HepG2 (cell line): ENCODE measurements at regions not wholly inside any gene's neighbourhood (a gene's known extent, or its start where the extent isn't known, plus 50 kb on each side); places are given as distances from the start of the nearest gene placed in this dataset.
A peak's percentile ranks its signal among the peaks of the same experiment; 100 is the strongest.

ENCODE experiments used
- ATF3 ChIP-seq: sonication (generic); formaldehyde crosslinking; IDR thresholded peaks from 2 replicates; pipeline ENCODE4 v1.4.0; 2020; ENCODE audit warnings: missing genetic modification reagents
- CREBL2 ChIP-seq: sonication (generic); formaldehyde crosslinking; IDR thresholded peaks from 2 replicates; pipeline ENCODE4 v1.8.1; 2023; ENCODE audit warnings: missing genetic modification reagents, mild to moderate bottlenecking, borderline replicate concordance
- ETV6 ChIP-seq: sonication (generic); formaldehyde crosslinking; conservative IDR thresholded peaks from 2 replicates; pipeline ENCODE4 v1.4.0; 2020; ENCODE audit warnings: missing genetic modification reagents
- FIP1L1 ChIP-seq: fragments of 200-400 bp; formaldehyde crosslinking; IDR thresholded peaks from 2 replicates; pipeline ENCODE4 v1.6.1; 2018; ENCODE audit warnings: low read depth, mild to moderate bottlenecking, low read length, moderate library complexity, borderline replicate concordance; ENCODE audit not compliant: insufficient read depth
- FOXP4 ChIP-seq: sonication (generic); formaldehyde crosslinking; IDR thresholded peaks from 2 replicates; pipeline ENCODE4 v1.4.0; 2020; ENCODE audit warnings: missing genetic modification reagents
- HNF1A ChIP-seq, 2 experiments: sonication (generic) in 1 of 2; formaldehyde crosslinking in 1 of 2; IDR thresholded peaks; 2 replicates each; pipeline versions ENCODE4 v1.4.0 to v1.6.1; 2016 to 2020; ENCODE audit warnings: borderline replicate concordance in 1 of 2, low read depth in 1 of 2, mild to moderate bottlenecking in 1 of 2, missing genetic modification reagents in 1 of 2
- KDM5B ChIP-seq: sonication (generic); formaldehyde crosslinking; IDR thresholded peaks from 2 replicates; pipeline ENCODE4 v1.4.0; 2020; ENCODE audit warnings: missing genetic modification reagents, mild to moderate bottlenecking, borderline replicate concordance
- PCBP2 ChIP-seq: fragments of 200-400 bp; formaldehyde crosslinking; optimal IDR thresholded peaks from 2 replicates; pipeline ENCODE3; 2018; ENCODE audit warnings: low read length, low read depth; ENCODE audit not compliant: poor library complexity, severe bottlenecking
- REST ChIP-seq, 2 experiments: IDR thresholded peaks; 2 replicates each; pipeline ENCODE4 v1.6.1; 2011 to 2012; ENCODE audit warnings: low read length in 2 of 2, borderline replicate concordance in 1 of 2, low read depth in 1 of 2, mild to moderate bottlenecking in 1 of 2, moderate library complexity in 1 of 2
- RFX1 ChIP-seq: fragments of 450-650 bp; IDR thresholded peaks from 2 replicates; pipeline ENCODE4 v1.6.1; 2017
- RFX3 ChIP-seq: IDR thresholded peaks from 2 replicates; pipeline ENCODE4 v1.6.1; 2016; ENCODE audit warnings: missing biosample characterization, missing genetic modification reagents
- RFXAP ChIP-seq: sonication (generic); formaldehyde crosslinking; IDR thresholded peaks from 2 replicates; pipeline ENCODE4 v1.4.0; 2020; ENCODE audit warnings: missing genetic modification reagents, borderline replicate concordance
- TAF1 ChIP-seq: sonication (generic); formaldehyde crosslinking; IDR thresholded peaks from 2 replicates; pipeline ENCODE4 v1.4.0; 2020; ENCODE audit warnings: missing genetic modification reagents
- ZBTB7A ChIP-seq: sonication (generic); formaldehyde crosslinking; IDR thresholded peaks from 2 replicates; pipeline ENCODE4 v1.8.0; 2022; ENCODE audit warnings: mild to moderate bottlenecking, missing genetic modification reagents
- ZFP90 ChIP-seq: sonication (generic); formaldehyde crosslinking; IDR thresholded peaks from 2 replicates; pipeline ENCODE4 v1.8.0; 2022; ENCODE audit warnings: missing genetic modification reagents, mild to moderate bottlenecking, inconsistent platforms, borderline replicate concordance
- TF ChIP-seq, protein P1 (sequence below): sonication (generic); formaldehyde crosslinking; IDR thresholded peaks from 2 replicates; pipeline ENCODE4 v1.5.0; 2020; ENCODE audit warnings: missing genetic modification reagents
- TF ChIP-seq, protein P2 (sequence below): sonication (generic); formaldehyde crosslinking; IDR thresholded peaks from 2 replicates; pipeline ENCODE4 v1.8.0; 2022; ENCODE audit warnings: missing genetic modification reagents, low read depth, mild to moderate bottlenecking, borderline replicate concordance

GRCh38 chr1:212228591-212229119 is 56.6 kb upstream of the PPP2R5A start (continued):
- TF ChIP-seq ZFP90 (CRISPR knock-in tag) (peak; percentile 48; the same call in 1 of the 2 replicates), TAF1 (CRISPR knock-in tag) (no peak), HNF1A (IDR thresholded peaks at IDR 0.05; ENCODE audit: low read depth) (peak; percentile 77; the same call in 1 of the 2 replicates), HNF1A (CRISPR knock-in tag; IDR thresholded peaks at IDR 0.05; ENCODE audit: borderline replicate concordance) (peak; percentile 90), RFXAP (0 out of 2 replicates have a peak, but pooled peaks have one; percentile 61), RFX1 (no peak), ZBTB7A (no peak), REST (IDR thresholded peaks at IDR 0.05; ENCODE audit: borderline replicate concordance in 1 of 2, low read depth in 1 of 2, low read length in 2 of 2) (no peak), FIP1L1 (no peak), ETV6 (CRISPR knock-in tag) (no peak), CREBL2 (CRISPR knock-in tag) (no peak), RFX3 (no peak), PCBP2 (no peak), FOXP4 (CRISPR knock-in tag) (peak; percentile 94), ATF3 (no peak), KDM5B (CRISPR knock-in tag) (no peak)
- TF ChIP-seq, protein P1, sequence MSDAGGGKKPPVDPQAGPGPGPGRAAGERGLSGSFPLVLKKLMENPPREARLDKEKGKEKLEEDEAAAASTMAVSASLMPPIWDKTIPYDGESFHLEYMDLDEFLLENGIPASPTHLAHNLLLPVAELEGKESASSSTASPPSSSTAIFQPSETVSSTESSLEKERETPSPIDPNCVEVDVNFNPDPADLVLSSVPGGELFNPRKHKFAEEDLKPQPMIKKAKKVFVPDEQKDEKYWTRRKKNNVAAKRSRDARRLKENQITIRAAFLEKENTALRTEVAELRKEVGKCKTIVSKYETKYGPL (CRISPR knock-in tag), result no peak
- TF ChIP-seq, protein P2, sequence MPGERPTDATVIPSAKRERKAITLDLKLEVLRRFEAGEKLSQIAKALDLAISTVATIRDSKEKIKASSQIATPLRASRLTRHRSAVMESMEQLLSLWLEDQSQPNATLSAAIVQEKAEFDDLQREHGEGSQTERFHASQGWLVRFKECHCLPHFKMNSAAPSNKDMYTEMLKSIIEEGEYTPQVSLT (CRISPR knock-in tag), result no peak
